Ishikawa (cell line): ENCODE measurements at regions not wholly inside any gene's neighbourhood (a gene's known extent, or its start where the extent isn't known, plus 50 kb on each side); places are given as distances from the start of the nearest gene placed in this dataset.

ENCODE experiments used
- CEBPB ChIP-seq: IDR thresholded peaks from 2 replicates; pipeline ENCODE4 v1.6.1; 2012
- CREB1 ChIP-seq: IDR thresholded peaks from 2 replicates; pipeline ENCODE4 v1.6.1; 2012; ENCODE audit warnings: low read depth
- EP300 ChIP-seq: IDR thresholded peaks from 2 replicates; pipeline ENCODE4 v1.6.1; 2012; ENCODE audit warnings: borderline replicate concordance
- FOXM1 ChIP-seq: IDR thresholded peaks from 2 replicates; pipeline ENCODE4 v1.6.1; 2012; ENCODE audit warnings: low read depth, borderline replicate concordance
- REST ChIP-seq: IDR thresholded peaks from 2 replicates; pipeline ENCODE4 v1.6.1; 2012; ENCODE audit warnings: low read depth, mild to moderate bottlenecking
- TF ChIP-seq, protein P1 (sequence below): IDR thresholded peaks from 2 replicates; pipeline ENCODE4 v1.6.1; 2012

DNA sequence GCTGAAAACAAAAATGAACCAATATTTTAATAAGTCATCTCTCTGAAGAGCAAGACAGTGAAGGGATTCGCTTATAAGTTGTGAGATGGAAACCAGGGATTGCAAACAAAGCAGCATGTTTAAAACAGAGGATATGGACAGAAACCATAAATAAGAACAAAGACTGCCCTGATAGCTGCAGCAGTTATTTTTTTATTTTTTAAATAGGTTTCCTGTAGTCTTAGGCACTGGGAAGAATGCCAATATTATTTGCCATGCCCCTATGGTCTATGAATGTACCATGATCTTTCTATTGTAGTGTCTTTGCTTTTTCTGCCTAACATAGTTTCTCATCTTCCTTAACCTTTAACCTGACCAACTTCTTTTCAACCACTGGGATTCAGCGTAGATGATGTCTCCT lies 1334.0 kb upstream of the NRXN1 start:
- no peak for TF ChIP-seq REST
- TF ChIP-seq, protein P1, sequence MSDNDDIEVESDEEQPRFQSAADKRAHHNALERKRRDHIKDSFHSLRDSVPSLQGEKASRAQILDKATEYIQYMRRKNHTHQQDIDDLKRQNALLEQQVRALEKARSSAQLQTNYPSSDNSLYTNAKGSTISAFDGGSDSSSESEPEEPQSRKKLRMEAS, result no peak
- TF ChIP-seq CREB1, result no peak
- no peak for TF ChIP-seq FOXM1
- no peak for TF ChIP-seq CEBPB
- TF ChIP-seq EP300, result no peak
